ENCODE measurements at regions not wholly inside any gene's neighbourhood (a gene's known extent, or its start where the extent isn't known, plus 50 kb on each side); places are given as distances from the start of the nearest gene placed in this dataset.

- DNase-seq = no peak
These were observed 66.1 kb upstream of the THY1 start for GRCh38 chr11:119489087-119489486.

- no peak for DNase-seq
These were observed 65.5 kb upstream of the THY1 start for GRCh38 chr11:119488256-119488995.

- DNase-seq = no peak
These were observed 63.8 kb upstream of the THY1 start for GRCh38 chr11:119486691-119487259.

GRCh38 chr11:119486016-119486415 lies 63.0 kb upstream of the THY1 start:
- DNase-seq = no peak

- DNase-seq = no peak
These were observed 62.0 kb upstream of the THY1 start for GRCh38 chr11:119484741-119485605.

GRCh38 chr11:119483881-119484371 lies 61.0 kb upstream of the THY1 start:
- no peak for DNase-seq

GRCh38 chr11:119483341-119483880 lies 60.4 kb upstream of the THY1 start:
- no peak for DNase-seq

GRCh38 chr11:119482521-119483011 lies 59.6 kb upstream of the THY1 start:
- DNase-seq = no peak

- DNase-seq = no peak
These were observed 58.9 kb upstream of the THY1 start for GRCh38 chr11:119481667-119482400.

- DNase-seq = peak; percentile 97
These were observed 58.2 kb upstream of the THY1 start for GRCh38 chr11:119481021-119481666.

- DNase-seq = no peak
These were observed 57.5 kb upstream of the THY1 start for GRCh38 chr11:119480380-119481020.

GRCh38 chr11:119479685-119480275 lies 56.8 kb upstream of the THY1 start:
- DNase-seq = no peak

- DNase-seq = peak; percentile 17
These were observed 55.8 kb upstream of the THY1 start for GRCh38 chr11:119478711-119479285.

GRCh38 chr11:119476666-119477331 lies 53.8 kb upstream of the THY1 start:
- no peak for DNase-seq

- no peak for DNase-seq
These were observed 53.1 kb upstream of the THY1 start for GRCh38 chr11:119476038-119476437.

- DNase-seq = peak; percentile 35
These were observed 52.0 kb upstream of the THY1 start for GRCh38 chr11:119474682-119475596.

- no peak for DNase-seq
These were observed 51.1 kb upstream of the THY1 start for GRCh38 chr11:119473901-119474681.

- DNase-seq = no peak
These were observed 50.3 kb upstream of the THY1 start for GRCh38 chr11:119473226-119473625.
